ENCODE measurements at regions not wholly inside any gene's neighbourhood (a gene's known extent, or its start where the extent isn't known, plus 50 kb on each side); places are given as distances from the start of the nearest gene placed in this dataset.

- TF ChIP-seq POLR2A (IDR thresholded peaks at IDR 0.05; ENCODE audit: low read depth, low read length) (no peak), POU2F2 (IDR thresholded peaks at IDR 0.05; ENCODE audit: low read depth, low read length) (no peak), TAF1 (IDR thresholded peaks at IDR 0.05; ENCODE audit: low read depth, low read length) (no peak), SPI1 (IDR thresholded peaks at IDR 0.05; ENCODE audit: low read depth, low read length) (peak; percentile 47), POLR2AphosphoS5 (IDR thresholded peaks at IDR 0.05; ENCODE audit: low read depth, low read length) (no peak), PAX5 (IDR thresholded peaks at IDR 0.05; ENCODE audit: insufficient read depth, low read length, severe bottlenecking) (no peak)
These were observed 323.9 kb upstream of the ID2 start for GRCh38 chr2:8357738-8358518.

Measured in GM12891 (cell line).